Lower lobe of right lung (tissue), 2 donors: ENCODE measurements at regions not wholly inside any gene's neighbourhood (a gene's known extent, or its start where the extent isn't known, plus 50 kb on each side); places are given as distances from the start of the nearest gene placed in this dataset.

Source experiments
- ATAC-seq, 2 donors: fragments of 200-7000 bp; cut with Tn5 transposase; one replicate each; pipeline ENCODE4 v1.9.1; 2020 to 2022; ENCODE audit warnings: mild to moderate bottlenecking in 2 of 2, moderate library complexity in 2 of 2
- DNase-seq: peaks from one replicate; pipeline ENCODE4 v3.0.0-alpha.2; 2020
- H3K27ac ChIP-seq: fragments of 200-600 bp; one replicate; pipeline ENCODE4 v1.8.0; 2022
- H3K27me3 ChIP-seq: fragments of 200-600 bp; one replicate; pipeline ENCODE4 v1.8.0; 2022; ENCODE audit warnings: low read depth
- H3K36me3 ChIP-seq: fragments of 200-600 bp; one replicate; pipeline ENCODE4 v1.8.0; 2022; ENCODE audit warnings: mild to moderate bottlenecking
- H3K4me1 ChIP-seq: fragments of 200-600 bp; one replicate; pipeline ENCODE4 v1.8.0; 2022
- H3K4me3 ChIP-seq: fragments of 200-600 bp; one replicate; pipeline ENCODE4 v1.8.0; 2022; ENCODE audit warnings: mild to moderate bottlenecking
- H3K9me3 ChIP-seq: fragments of 200-600 bp; one replicate; pipeline ENCODE4 v1.8.0; 2022
- intact Hi-C: fragments of 100-400 bp; cut with DNase I; formaldehyde crosslinking; loops from one replicate; pipeline ENCODE4 v1.11.0; 2022
- TF ChIP-seq, protein P1 (sequence below): fragments of 200-600 bp; IDR thresholded peaks from one replicate; pipeline ENCODE4 v1.8.0; 2022; ENCODE audit warnings: antibody characterized with exemption, mild to moderate bottlenecking
- donor health status: DM: no; HTN: yes; CAD: no; lungs with severe emphysema.

DNA sequence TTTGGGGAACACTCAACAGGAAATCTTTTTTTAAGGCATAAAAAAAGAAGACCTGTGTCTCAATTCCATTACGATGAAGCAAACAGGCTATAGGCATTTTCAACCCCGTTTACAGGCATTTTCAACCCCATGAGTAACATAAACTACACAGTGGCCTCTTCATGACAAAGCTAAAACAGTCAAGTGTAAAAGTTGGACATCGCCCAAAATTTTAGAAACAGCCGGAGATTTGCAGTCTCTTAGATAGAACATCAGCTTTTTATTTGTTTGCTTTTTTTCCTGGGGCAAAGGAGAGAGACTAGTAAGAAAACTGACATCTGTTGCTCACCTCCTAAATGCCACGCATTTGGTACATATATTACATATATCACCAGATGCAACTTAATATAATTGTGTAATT, 173.7 kb downstream of the CMPK2 start:
- no peaks in the 10 kb centered on the region for H3K36me3 ChIP-seq
- H3K27me3 ChIP-seq = no peaks in the 10 kb centered on the region
- TF ChIP-seq, protein P1, sequence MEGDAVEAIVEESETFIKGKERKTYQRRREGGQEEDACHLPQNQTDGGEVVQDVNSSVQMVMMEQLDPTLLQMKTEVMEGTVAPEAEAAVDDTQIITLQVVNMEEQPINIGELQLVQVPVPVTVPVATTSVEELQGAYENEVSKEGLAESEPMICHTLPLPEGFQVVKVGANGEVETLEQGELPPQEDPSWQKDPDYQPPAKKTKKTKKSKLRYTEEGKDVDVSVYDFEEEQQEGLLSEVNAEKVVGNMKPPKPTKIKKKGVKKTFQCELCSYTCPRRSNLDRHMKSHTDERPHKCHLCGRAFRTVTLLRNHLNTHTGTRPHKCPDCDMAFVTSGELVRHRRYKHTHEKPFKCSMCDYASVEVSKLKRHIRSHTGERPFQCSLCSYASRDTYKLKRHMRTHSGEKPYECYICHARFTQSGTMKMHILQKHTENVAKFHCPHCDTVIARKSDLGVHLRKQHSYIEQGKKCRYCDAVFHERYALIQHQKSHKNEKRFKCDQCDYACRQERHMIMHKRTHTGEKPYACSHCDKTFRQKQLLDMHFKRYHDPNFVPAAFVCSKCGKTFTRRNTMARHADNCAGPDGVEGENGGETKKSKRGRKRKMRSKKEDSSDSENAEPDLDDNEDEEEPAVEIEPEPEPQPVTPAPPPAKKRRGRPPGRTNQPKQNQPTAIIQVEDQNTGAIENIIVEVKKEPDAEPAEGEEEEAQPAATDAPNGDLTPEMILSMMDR = no peak
- no peaks in the 10 kb centered on the region for H3K4me1 ChIP-seq
- DNase-seq = no peak
- no peak overlapping the region for H3K4me3 ChIP-seq
- H3K27ac ChIP-seq = no peak overlapping the region
- H3K9me3 ChIP-seq = no peaks in the 10 kb centered on the region
- ATAC-seq = no peak
- intact Hi-C loops = no loop called here

- no peaks in the 10 kb centered on the region for H3K27me3 ChIP-seq
- H3K4me1 ChIP-seq = no peaks in the 10 kb centered on the region
- DNase-seq (no peak), ATAC-seq (peak in 1 of 2 donors; percentile 21)
- TF ChIP-seq, protein P1 = no peak
- no peak overlapping the region for H3K4me3 ChIP-seq
- H3K9me3 ChIP-seq = no peaks in the 10 kb centered on the region
- intact Hi-C loops = no loop called here
- no peaks in the 10 kb centered on the region for H3K36me3 ChIP-seq
- H3K27ac ChIP-seq = no peak overlapping the region
Observed at GRCh38 chr2:6692819-6693218, 172.9 kb downstream of the CMPK2 start.

- Histone ChIP-seq H3K36me3 (no peaks in the 10 kb centered on the region), H3K27ac (no peak overlapping the region), H3K4me3 (no peak overlapping the region), H3K9me3 (no peaks in the 10 kb centered on the region), H3K4me1 (no peaks in the 10 kb centered on the region), H3K27me3 (no peaks in the 10 kb centered on the region)
- intact Hi-C loops = no loop called here
- DNase-seq (no peak), ATAC-seq (no peak)
- TF ChIP-seq, protein P1 = no peak
Observed at GRCh38 chr2:6694555-6694954, 171.2 kb downstream of the CMPK2 start.

GRCh38 chr2:6700335-6700734, 165.4 kb downstream of the CMPK2 start:
- intact Hi-C loops = no loop called here
- DNase-seq = no peak
- TF ChIP-seq, protein P1 = no peak
- Histone ChIP-seq H3K4me1 (no peaks in the 10 kb centered on the region), H3K27ac (no peak overlapping the region), H3K36me3 (no peaks in the 10 kb centered on the region), H3K27me3 (no peaks in the 10 kb centered on the region), H3K4me3 (no peak overlapping the region), H3K9me3 (peaks cover 7% of the 10 kb centered on the region)
- no peak for ATAC-seq

GRCh38 chr2:6704077-6704476, 161.6 kb downstream of the CMPK2 start:
- H3K9me3 ChIP-seq = peaks cover 7% of the 10 kb centered on the region
- no peaks in the 10 kb centered on the region for H3K36me3 ChIP-seq
- H3K4me3 ChIP-seq = no peak overlapping the region
- intact Hi-C loops = no loop called here
- no peak overlapping the region for H3K27ac ChIP-seq
- H3K4me1 ChIP-seq = no peaks in the 10 kb centered on the region
- DNase-seq (no peak), ATAC-seq (no peak)
- TF ChIP-seq, protein P1 = no peak
- no peaks in the 10 kb centered on the region for H3K27me3 ChIP-seq

GRCh38 chr2:6721395-6721794, 144.3 kb downstream of the CMPK2 start:
- Histone ChIP-seq H3K9me3 (no peaks in the 10 kb centered on the region), H3K4me3 (no peak overlapping the region), H3K27me3 (no peaks in the 10 kb centered on the region), H3K4me1 (no peaks in the 10 kb centered on the region), H3K27ac (no peak overlapping the region), H3K36me3 (no peaks in the 10 kb centered on the region)
- TF ChIP-seq, protein P1 = no peak
- no peak for ATAC-seq
- no peak for DNase-seq
- intact Hi-C loops = no loop called here
